ENCODE measurements at regions not wholly inside any gene's neighbourhood (a gene's known extent, or its start where the extent isn't known, plus 50 kb on each side); places are given as distances from the start of the nearest gene placed in this dataset.

GRCh38 chr16:17749706-17750105 lies 278.9 kb upstream of the XYLT1 start:
- TF ChIP-seq CTCF (IDR thresholded peaks at IDR 0.05), result no peak
- no peak for TF ChIP-seq EP300 (IDR thresholded peaks at IDR 0.05; ENCODE audit: low read depth)
- no peak for TF ChIP-seq POLR2A (IDR thresholded peaks at IDR 0.05)
- TF ChIP-seq POLR2AphosphoS5 (IDR thresholded peaks at IDR 0.05), result no peak
